AG04449 (cell line): ENCODE measurements at regions not wholly inside any gene's neighbourhood (a gene's known extent, or its start where the extent isn't known, plus 50 kb on each side); places are given as distances from the start of the nearest gene placed in this dataset.
"Not testable (repeated sequence)": the region's sequence is repeated elsewhere in the genome, so short reads cannot be mapped to it uniquely, and the experiment has no call there.

Experiments used
- CTCF ChIA-PET: fragments of 350-600 bp; formaldehyde crosslinking; extraction: SDS; loops from one replicate; lab custom pipeline; 2021; ENCODE audit warnings: antibody characterized with exemption; lab: Yijun Ruan, JAX
- POLR2A ChIA-PET: fragments of 400-600, 350-600 bp; formaldehyde crosslinking; extraction: SDS; loops from one replicate; lab custom pipeline; 2020; ENCODE audit warnings: antibody characterized with exemption, inconsistent platforms; lab: Yijun Ruan, JAX
- DNase-seq: peaks from one replicate; pipeline ENCODE4 v3.0.0-alpha.2; 2010; ENCODE audit warnings: low read depth, low spot score
- H3K4me3 ChIP-seq: 2 replicates; pipeline ENCODE4 v1.5.1; 2011; ENCODE audit warnings: low read depth, mild to moderate bottlenecking, control low read depth, low read length
- TF ChIP-seq, protein P1 (sequence below): IDR thresholded peaks from one replicate; pipeline ENCODE4 v1.5.1; 2011; ENCODE audit warnings: mild to moderate bottlenecking, moderate library complexity, low read length, control low read depth, inconsistent platforms; ENCODE audit not compliant: insufficient read depth; ENCODE audit errors: missing control alignments

DNA sequence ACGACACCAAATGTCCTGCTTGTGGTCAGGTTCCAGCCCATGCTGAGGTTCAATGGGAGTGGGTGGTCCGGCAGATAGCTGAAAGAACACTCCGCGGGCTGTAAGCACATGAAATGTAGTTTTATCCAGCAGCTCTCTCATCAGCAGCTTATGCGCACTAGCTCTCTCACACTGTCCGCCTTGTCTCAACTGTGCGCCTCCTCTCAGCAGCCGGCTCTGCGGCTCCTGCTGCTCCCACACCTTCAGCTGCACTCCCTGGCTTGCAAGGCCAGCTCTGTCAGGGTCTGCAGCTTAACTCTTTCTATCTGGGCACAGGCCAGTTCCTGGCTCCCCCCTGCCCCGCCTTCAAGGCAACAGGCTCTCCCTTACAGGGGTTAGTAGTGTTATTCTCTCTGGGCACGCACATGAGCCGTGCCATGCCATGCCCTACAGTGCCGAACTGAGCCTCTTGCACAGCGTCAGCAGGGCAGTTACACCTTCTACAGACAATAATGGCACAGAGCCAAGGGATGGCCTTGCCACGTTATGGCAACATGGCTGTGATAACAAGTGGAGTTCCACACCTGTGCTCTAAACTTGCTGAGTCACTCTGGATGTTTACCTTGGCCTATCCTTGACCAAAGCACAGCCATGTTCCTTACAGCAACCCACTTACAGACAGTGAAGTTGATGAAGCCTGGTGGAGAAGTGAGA is 84.0 kb upstream of the LRFN2 start:
- ChIA-PET CTCF (no interaction called here), POLR2A (no interaction called here)
- H3K4me3 ChIP-seq, result no peak overlapping the region
- no peak for DNase-seq
- TF ChIP-seq, protein P1, sequence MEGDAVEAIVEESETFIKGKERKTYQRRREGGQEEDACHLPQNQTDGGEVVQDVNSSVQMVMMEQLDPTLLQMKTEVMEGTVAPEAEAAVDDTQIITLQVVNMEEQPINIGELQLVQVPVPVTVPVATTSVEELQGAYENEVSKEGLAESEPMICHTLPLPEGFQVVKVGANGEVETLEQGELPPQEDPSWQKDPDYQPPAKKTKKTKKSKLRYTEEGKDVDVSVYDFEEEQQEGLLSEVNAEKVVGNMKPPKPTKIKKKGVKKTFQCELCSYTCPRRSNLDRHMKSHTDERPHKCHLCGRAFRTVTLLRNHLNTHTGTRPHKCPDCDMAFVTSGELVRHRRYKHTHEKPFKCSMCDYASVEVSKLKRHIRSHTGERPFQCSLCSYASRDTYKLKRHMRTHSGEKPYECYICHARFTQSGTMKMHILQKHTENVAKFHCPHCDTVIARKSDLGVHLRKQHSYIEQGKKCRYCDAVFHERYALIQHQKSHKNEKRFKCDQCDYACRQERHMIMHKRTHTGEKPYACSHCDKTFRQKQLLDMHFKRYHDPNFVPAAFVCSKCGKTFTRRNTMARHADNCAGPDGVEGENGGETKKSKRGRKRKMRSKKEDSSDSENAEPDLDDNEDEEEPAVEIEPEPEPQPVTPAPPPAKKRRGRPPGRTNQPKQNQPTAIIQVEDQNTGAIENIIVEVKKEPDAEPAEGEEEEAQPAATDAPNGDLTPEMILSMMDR, result no peak

DNA sequence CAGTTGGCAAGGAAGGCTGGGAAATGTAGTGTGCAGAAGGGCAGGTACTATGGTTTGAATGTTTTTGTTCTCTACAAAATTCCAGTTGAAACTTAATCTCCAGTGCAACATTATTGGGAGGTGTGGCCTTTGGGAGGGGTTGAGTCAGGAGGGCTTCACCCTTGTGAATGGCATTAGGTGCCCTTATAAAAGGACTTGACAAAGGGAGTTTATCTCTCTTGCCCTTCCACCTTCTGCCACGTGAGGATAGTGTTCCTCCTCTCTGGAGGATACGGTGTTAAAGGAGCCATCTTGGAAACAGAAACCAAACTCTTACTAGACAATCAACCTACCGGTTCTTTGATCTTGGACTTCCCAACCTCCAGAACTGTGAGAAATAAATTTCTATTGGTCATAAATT is 82.2 kb upstream of the LRFN2 start:
- POLR2A ChIA-PET, result no interaction called here
- no peak overlapping the region for H3K4me3 ChIP-seq
- CTCF ChIA-PET, result no interaction called here
- no peak for DNase-seq
- TF ChIP-seq, protein P1, result no peak

DNA sequence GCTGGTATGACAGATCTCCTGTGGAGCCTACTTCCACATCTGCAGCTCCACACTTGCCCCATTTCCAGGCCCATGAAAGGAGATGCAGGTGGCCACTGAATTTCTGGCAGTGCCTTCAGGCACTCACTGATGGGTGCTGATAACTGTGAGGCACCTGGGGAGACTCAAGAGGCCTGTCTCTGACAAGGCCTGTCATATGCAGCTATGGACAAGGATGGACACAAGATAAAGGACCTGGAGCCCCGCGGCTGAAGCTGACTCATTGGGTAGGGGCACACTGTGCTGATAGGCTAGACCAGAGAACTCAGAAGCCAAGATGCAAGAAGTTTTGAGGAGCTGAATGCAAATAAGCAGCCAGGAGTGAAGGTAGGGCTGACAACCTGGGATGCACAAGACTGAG is 81.0 kb upstream of the LRFN2 start:
- TF ChIP-seq, protein P1, result no peak
- CTCF ChIA-PET, result no interaction called here

GRCh38 chr6:40666530-40666929 is 79.4 kb upstream of the LRFN2 start:
- POLR2A ChIA-PET, result no interaction called here
- CTCF ChIA-PET, result no interaction called here
- no peak for DNase-seq
- TF ChIP-seq, protein P1, result no peak
- H3K4me3 ChIP-seq, result no peak overlapping the region

More for the DNA sequence above, 81.0 kb upstream of the LRFN2 start:
- DNase-seq, result no peak
- POLR2A ChIA-PET, result no interaction called here
- H3K4me3 ChIP-seq, result no peak overlapping the region

DNA sequence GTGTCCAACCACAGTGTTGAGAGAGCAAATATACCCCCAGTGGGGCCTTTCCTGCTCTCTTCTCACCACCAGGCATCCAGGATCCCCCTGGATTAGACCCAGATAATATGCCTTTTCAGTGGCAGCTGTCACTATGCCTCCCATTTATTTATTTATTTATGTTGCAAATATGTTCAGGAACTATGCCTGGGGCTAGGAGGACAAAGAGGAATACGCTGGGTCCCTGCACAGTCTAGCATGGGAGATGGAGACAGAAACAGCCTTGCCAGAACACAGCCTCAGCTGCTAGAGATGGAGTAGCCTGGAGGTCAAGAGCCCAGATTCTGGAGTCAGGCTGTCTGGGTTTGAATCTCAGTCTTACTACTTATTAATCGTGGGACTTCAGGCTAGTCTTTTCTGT is 74.6 kb upstream of the LRFN2 start:
- TF ChIP-seq, protein P1, result no peak
- CTCF ChIA-PET, result no interaction called here
- POLR2A ChIA-PET, result no interaction called here
- H3K4me3 ChIP-seq, result no peak overlapping the region
- no peak for DNase-seq

- DNase-seq, CTCF ChIA-PET, POLR2A ChIA-PET, H3K4me3 ChIP-seq: not testable (repeated sequence)
Measured at GRCh38 chr6:40656772-40657171, 69.6 kb upstream of the LRFN2 start.

DNA sequence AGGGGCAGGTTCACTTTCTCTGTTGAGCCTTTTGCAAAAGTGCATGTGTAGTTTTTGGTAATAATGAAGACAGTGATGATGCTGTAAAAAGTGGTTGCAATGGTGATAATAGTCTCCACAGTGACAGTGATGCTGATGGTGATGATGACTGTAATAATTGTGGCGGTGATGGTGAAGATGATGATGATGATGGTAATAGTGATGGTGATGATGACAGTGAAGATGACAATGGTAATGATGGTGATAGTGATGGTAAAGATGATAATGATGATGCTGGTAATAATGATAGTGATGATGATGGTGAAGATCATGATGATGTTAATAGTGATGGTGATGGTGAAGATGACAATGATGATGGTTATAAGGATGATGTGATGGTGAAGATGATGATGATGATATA is 67.7 kb upstream of the LRFN2 start:
- ChIA-PET CTCF (no interaction called here), POLR2A (no interaction called here)

More for the DNA sequence above, 67.7 kb upstream of the LRFN2 start:
- TF ChIP-seq, protein P1, result no peak
- H3K4me3 ChIP-seq, result no peak overlapping the region
- no peak for DNase-seq
